ENCODE measurements at regions not wholly inside any gene's neighbourhood (a gene's known extent, or its start where the extent isn't known, plus 50 kb on each side); places are given as distances from the start of the nearest gene placed in this dataset.

DNA sequence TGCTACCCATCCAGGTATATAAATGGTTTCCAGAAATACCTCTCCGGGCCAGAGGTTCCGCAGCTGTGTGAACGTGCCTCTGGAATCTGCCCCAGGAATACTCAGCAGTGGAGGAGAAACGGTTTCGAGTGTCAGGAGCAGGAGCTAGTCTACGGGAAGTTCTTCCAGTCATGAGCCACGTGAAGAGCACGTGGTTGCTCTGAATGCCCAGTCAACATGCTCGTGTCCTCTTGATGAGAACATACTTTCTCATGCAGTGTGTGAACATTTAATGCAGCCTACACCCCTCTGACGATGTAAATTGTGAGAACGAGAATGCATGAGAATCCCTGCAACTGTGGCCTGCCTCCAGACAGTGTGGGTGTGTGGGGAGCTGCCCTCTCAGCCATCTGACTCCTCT, 277.0 kb upstream of the SHH start:
- no peak for DNase-seq

DNA sequence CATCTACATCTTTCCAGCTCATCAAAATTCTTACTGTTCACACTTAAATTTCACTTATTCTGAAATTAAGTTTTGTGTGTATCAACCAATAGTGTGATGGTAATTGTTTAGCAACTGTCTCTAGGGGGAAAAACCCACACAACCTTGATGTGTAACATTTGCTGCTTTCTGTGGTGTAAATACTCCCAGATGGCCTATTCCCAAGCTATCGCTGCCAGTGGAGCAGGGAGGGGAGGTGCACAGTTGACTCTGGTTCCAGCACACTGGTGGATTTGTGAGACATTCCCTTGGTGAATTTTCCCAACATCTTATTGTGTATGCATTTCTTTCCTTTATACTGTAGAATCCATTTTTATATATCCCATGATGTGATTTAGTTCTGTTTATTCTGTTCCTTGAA, 275.9 kb upstream of the SHH start:
- no peak for DNase-seq

DNA sequence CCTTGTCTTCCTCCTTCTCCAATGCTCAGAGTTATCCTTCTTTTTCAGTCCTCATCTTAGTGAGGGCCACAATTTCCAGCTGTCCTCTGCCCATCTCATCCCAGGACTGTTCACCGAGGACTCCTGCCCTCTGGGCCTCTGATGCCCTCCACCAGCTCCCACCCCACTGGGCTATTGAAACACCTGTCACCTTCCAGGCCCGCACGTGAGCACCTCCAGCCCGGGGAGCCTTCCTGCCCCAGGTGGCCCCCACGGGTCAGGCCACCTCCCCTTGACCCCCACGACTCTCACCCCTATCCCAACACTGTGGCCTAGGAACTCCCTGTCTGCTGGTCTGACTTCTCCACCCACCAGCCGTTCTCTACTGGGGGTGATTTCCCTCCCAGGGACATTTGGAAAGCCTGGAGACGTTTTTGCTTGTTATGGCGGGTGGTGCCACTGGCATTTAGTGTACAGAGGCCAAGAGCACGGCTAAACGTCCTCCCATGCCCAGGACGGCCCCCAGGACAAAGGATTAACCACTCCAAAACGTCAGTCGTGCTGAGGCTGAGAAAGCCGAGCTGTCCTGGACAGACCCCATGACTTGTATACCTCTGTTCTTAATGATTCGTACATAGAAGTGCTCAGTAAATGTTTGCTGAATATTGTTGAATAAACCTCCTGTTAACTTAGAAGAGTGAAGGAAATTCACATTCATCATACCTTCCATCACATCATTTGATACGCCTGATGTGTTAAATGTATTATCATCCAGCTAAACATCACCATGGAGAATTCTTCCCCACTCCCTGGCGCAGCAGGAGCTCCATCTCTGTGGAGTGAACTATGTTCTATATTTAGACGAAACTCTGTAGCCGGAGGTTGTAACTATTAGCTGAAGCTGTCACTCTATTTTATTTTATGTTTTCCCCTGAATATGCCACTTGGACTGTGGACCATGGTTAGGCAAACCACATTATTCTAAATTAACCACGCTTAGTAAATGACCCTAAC, 270.1 kb upstream of the SHH start:
- DNase-seq: no peak

DNA sequence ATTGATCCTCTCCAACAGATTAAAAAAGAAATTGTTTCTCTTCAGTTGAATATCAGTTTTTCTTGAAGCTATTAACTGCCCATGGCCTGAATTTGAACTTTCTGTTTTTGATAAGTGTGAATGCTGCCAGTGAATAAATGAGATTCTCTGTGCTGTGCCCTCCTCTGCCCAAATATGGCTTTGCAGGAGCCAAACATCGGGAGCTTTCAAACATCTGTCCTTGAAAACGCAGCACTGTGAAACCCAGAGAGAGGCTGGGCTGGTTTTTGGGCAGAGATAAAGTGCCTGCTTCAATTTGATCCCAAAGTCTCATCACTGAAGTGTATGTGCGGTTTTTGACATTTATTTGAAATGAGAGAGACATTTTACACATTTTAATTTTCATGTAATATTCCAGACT, 268.3 kb upstream of the SHH start:
- no peak for DNase-seq

DNA sequence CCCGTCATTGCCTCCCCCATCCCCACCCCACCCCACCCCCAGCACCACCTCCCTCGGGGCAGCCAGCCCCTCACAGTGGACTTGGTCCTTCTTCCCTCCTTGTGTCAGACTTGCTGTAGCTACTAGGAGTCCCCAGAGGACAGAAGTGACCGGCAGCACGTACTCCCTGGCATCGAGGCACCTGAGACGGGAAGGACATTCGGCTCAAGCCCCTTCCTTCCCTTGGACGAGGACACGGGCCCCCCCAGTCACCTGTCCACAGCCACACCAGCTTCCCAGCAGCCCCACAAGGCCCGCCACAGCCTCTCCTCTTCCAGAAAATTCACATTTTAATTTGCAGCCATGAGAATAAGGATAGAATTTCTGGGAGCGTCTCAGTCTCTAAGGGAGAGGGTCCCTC, 267.8 kb upstream of the SHH start:
- no peak for DNase-seq

DNA sequence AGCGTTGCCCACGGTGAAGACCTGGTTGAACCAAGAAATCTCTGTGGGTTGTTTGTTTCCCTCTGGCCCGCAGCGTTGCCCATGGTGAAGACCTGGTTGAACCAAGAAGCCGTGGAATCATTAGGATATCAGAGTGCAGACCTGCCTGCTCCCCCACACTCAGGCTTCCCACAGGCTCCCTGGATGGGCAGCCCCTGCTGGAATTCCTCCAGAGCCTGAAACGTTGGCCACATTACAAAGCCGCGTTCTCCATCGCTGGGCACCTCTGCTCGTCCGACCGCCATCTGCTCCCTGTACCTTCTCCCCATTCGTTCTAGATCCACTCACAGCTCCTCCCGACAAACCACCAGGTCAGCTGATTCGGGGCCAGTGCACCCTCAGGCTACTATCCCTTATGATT, 266.9 kb upstream of the SHH start:
- DNase-seq: no peak

DNA sequence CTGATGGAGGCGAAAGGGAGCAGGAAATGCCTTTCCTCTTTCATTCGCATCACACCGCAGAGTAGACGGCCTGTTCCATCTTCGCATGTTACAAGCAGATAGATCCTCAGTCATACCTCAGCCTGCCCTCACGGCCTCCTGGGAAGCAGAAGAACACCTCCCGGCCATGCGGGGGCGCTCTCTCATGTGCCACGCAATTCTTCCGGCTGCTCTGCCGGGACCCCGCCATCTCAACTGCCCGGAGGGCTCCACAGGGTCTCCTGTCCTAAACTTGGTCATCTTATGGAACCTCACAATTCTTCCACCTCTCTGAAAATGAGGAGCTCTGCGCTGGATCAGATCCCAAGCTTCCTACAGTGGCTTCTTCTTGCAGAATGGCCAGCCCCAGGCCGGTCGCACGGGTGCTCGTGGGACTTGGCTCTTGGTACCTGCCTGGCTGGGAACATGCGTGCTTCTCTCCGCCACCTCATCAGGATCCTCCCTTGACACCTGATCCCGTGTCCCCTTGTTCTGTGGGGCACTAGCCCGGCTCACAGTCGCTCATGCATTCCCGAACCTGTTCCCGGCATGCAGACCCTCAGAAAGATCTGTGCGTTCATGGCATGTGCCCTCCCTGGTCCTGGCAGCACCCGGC, 262.8 kb upstream of the SHH start:
- DNase-seq: no peak

DNA sequence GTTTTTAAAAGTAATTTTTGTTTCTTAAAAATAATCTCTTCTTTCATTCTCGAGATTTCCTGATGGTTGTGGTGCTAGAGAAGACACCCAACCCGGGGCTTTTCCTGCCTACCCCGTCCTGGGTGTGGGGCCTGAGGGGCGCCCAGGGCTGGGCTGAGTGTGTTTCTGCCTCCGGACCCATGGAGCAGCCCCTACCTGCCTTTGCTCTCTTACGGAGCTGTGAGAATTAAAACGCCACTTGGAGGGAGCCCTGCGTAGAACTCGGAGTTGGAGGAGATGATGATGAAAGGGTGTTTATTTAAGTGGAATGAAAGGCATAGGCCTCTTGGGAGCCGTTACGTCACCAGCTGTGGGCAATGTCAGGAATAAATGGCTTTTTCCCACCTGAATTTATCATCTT, 261.8 kb upstream of the SHH start:
- DNase-seq: no peak

DNA sequence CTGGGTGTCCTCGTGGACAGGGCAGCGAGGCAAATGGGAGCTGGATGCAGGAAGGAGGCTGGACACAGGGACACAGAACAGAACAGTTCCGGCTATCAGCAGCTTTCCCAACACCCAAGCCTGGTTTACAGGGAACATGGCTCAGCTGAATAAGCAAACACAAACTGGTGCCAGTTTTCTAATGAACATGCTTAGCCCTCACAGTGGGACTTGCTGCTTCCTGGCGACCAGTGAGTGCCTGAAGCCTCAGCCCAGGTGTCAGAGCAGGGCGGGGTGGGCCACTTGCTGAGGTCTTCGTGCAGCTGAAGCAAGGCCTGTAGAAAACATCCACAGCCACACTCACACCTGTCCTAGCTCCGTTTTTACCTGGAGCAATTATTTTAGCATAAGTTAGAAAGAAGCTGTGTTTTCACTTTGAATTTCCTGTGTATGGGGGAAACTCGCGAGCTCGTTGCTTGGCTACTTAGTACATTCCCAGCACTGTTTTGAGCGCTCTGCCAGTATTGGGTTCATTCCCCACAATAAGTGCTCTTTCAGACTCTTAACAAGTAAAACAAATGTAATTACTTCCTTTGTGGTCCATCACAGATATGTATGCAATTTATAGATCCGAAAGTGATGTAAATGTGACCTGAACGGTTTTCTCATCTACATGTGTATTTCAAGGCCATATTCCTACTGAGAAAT, 261.2 kb upstream of the SHH start:
- DNase-seq: no peak

DNA sequence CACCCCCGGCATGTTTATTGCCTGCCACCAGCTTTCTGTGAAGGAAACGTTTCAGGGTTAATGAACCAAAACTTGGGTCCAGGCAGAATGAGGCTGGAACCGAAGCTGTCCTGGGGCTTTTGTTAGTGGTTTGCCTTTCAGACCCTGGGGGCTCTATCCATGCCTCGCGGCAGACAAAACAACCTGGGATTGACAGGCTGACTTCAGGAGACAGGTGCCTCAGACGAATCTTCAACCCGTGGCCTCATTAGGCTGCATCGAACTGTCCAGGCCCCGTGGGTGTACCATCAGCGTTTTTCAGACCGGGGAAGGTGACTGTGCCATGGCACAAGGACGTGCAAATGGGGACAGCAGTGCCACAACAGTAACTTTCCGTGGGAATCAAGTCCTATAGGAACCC, 259.3 kb upstream of the SHH start:
- no peak for DNase-seq

DNA sequence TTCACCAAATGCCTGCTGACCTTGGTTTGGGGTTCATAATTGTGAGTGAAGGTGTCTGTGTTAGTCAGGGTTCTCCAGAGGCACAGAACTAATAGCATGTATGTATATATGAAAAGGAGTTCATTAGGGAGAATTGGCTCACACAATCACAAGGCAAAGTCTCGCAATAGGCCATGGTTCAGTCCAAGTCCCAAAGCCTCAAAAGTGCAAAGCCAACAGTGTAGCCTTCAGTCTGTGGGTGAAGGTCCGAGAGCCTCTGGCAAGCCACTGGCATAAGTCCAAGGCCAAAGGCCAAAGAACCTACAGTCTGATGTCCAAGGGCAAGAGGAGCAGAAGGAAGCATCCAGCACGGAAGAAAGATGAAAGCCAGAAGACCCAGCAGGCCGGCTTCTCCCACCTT, 257.6 kb upstream of the SHH start:
- no peak for DNase-seq

DNA sequence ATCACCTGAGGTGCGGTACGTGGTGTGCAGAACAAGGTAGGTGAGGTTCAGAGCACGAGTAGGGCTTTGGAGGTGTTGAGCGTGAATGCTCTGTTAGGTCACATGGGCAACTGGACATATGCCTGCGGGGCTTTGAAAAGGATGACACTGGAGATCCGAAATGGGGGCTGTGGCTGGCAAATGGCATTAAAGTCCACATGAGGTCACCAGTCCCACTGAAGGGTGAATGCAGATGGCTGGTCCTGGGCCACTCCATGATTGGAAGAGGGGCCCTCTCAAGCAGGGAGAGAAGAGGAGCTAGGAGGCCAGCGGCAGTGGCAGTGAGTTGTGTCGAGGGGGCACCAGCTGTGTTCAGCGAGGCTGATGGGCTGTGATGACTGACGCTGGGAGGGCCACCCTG, 254.9 kb upstream of the SHH start:
- no peak for DNase-seq

DNA sequence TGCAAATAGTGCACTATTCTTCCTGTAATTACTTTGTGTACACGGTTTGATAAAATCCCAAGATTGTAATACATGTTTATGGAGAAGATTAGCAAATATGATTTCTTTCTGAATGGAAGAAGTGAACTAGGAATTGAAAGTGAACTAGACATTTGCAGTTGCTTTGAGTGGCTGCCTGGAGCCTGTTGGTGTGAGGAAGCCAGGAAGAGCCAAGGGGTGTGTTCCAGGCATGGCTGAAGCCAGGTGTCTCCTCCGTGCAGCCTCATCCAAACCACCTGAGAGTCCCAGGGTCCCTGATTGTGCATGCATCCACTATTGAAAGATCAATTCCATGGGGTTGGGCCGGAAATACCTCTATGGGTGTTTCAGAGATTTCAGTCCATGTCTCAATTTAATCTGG, 253.1 kb upstream of the SHH start:
- no peak for DNase-seq

DNA sequence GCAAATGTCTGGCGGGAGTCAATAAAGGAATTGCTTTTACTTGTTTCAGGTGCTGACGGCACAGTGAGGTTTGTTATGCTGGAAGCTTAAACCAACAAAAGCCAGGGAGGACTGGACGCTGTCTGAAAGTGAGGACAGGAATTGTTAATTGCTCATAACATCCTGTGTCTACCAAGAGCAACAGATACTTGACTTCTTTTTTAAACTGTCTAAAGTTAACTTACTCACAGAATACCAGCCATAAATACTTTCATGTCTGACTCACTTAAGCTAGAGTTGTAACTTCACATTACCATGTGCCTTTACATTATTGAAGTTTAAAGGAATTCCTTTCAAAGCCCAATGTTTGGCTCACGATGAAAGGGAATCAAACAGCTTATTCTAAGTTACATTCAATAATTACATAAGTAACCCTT, 252.7 kb upstream of the SHH start:
- no peak for DNase-seq

DNA sequence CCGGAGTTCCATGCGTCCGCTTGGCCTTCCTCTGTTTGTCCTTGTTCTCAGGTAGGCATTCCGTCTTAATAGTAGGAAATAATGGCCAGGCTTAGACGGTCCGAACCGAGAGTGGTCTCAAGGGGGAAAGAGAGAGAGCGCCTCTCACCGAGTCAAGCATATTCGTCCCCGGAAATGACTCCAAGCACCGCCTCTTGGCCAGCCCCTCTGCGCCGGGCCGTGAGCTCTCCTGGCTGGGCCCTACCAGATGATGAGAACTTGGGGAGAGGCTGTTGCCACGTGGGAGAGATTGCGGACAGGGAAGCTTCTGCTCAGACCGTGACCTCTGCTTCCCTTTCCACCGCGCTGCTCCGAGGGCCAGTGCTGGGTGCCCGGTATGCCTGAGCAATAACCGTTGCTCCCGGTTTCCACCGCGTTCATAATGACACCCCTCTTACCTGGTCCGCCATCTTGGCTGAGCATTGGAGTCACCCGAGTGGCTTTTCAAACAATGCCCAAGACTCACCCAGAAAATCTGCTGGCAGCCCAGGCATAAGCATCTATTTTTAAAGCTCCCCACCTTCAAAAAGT, 251.1 kb upstream of the SHH start:
- DNase-seq: no peak

DNA sequence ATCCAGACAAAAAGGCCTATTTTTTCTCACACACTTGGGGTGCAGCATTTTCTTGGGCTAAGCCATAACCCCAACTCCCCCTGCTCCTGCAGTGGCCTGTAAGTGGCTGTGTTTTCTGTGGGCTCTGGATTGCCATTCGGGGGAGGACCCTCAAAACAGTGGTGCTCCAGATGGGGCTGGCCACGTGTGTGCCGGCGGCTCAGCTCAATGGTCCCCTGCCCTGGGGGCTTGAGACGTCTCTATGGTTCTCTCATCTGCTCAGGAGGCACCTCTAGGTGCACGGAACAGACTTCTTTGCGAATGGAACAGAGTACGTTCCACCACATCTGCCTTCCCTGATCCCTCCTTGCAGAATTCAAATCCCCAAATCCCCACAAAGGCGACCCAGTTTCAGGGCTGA, 250.0 kb upstream of the SHH start:
- no peak for DNase-seq

DNA sequence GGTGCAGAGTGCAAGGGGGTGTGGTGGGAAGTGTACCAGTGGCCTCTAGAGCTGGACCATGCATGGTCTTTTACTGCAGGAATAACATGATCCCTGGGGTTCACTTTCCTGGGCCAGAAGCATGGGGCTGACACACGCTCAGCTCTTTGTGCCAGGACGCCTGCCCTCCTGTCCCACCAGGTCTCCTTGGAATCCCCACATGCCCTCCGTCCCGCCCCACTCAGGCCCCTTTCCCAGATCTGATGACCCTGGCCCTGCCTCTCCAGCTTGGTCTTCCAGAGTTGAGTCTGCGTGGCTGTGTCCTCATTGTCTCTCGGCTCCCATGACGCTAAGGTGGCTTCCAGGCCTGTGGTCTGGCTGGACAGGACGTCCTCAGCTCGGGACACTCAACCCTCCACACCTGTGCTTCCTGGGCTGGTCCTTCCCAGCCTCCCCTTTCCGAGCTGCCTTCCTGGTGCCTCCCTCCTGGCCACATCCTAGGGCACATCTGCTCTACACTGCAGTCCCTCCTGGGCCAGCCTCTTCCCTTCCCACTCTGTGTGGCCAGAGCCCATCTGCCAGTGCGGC, 249.5 kb upstream of the SHH start:
- DNase-seq: no peak

DNA sequence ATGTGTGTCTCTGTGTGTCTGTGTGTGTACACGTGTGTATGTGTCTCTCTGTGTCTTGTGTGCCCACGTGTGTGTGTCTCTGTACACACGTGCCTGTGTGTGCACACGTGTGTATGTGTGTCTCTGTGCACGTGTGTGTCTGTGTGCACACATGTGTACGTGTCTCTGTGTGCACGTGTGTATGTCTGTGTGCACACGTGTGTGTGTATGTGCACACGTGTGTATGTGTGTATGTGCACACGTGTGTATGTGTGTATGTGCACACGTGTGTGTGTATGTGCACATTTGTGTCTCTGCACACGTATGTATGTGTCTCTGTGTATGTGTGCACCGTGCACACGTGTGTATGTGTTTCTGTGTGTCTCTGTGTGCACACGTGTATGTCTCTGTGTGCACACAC, 248.7 kb upstream of the SHH start:
- no peak for DNase-seq

DNA sequence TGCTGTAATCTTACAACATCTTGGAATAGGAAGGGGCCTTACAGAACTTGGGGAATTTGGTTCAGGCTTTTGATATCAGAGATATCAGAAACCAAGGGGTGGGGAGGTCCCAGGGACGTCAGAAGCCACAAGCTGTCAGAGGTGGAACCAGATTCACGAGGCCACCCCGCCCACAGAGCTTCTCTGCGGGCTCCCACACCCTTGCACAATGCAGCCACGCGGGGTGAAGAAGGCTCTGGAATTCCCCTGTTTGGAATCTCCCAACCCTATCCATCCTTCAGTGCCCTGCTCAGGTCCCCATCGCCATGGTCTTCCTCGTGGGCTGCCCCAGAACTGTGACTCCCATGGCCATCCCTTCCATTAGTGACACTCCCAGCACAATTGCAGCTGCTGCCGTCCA, 247.1 kb upstream of the SHH start:
- no peak for DNase-seq

DNA sequence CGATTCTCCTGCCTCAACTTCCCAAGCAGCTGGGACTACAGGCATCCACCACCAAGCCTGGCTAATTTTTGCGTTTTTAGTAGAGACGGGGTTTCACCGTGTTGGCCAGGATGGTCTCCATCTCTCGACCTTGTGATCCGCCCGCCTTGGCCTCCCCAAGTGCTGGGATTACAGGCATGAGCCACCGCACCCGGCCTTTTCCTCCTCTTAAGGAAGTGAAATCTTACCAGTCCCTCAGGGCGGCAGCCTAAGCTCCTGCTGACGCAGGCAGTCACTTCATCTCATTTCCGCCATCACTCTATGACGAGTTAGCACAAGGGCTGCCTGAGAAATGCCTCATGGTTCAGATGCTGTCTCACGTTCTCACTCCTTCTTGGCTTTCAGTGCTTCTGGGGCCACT, 246.0 kb upstream of the SHH start:
- DNase-seq: no peak

DNA sequence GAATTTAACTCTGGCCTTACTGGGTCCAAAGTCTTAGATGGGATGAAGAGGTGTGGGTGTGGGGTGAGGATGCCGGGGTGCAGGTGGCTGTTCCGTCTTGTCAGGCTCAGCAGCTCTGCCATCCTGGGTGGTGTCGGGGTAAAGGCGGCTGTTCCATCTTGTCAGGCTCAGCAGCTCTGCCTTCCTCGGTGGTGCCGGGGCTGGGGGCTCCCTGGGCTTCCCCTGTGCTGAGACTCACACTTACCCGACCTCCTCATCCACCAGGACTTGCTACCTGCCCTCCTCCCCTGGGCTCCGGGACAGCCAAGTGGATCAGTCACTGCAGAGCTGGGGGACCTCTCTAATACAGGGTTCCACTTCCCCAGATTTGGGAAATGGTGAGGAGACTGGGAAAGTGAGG, 244.3 kb upstream of the SHH start:
- no peak for DNase-seq

DNA sequence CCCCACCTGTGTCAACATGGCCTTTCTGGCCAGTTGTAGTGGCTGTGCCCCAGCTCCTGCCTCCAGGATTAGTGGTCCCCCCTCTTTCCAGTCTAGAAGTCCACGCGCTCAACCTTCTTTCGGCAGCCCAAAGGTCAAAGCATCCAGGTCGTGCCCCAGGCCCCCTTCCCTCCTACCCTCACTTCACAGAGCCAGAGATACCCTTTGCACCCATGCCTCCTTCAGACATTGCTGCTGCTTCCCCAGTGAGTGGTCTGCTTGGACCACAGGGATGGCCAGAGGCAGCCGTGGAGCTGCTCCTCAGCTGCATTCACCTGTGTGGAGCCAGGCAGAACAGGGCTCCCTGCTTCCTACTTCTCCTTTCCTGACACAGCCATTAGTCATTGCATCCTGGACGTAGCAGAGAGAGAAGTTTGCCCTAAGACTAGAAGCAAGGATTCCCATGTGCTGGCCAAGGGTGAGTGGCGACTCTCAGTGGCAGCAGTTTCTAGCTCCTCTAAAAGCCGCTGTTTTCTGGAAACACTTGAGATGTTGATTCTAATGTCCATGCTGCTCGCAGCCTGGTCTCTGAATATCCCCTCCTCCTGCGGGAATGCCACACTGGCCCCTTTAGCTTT, 243.1 kb upstream of the SHH start:
- DNase-seq: no peak

DNA sequence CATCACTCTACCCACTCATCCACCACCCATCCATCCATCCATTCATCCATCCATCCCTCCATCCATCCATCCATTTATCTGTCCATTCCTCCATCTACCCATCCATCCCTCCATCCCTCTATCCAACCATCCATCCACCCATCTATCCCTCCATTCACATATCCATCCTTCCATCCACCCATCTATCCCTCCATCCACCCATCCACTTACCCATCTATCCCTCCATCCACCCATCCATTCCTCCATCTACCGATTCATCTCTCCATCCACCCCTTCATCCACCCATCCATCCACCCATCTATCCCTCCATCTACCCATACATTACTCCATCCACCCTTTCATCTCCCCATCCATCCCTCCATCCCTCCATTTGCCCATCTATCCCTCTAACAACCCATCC, 239.6 kb upstream of the SHH start:
- DNase-seq: no peak
